ENCODE measurements at regions not wholly inside any gene's neighbourhood (a gene's known extent, or its start where the extent isn't known, plus 50 kb on each side); places are given as distances from the start of the nearest gene placed in this dataset.

DNA sequence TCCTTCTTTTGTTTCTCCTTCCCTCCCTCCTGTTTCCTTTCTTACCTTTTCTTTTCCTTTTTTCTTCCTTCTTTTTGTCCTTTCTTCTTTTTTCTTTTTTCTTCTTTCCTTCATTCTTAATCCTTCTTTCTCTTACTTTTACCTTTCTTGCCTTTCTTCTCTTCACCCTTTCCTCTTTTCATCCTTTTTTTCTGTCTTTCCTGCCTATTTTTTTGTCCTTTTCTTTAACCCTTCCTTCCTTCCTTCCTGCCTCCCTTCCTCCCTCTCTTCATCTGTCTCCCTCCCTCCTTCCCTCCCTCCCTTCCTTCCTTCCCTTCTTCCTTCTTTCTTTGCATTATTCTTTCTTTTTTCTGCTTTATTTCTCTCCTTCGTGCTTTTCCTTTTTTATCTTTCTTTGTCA lies 160.7 kb downstream of the AXIN2 start:
- TF ChIP-seq, protein P1, sequence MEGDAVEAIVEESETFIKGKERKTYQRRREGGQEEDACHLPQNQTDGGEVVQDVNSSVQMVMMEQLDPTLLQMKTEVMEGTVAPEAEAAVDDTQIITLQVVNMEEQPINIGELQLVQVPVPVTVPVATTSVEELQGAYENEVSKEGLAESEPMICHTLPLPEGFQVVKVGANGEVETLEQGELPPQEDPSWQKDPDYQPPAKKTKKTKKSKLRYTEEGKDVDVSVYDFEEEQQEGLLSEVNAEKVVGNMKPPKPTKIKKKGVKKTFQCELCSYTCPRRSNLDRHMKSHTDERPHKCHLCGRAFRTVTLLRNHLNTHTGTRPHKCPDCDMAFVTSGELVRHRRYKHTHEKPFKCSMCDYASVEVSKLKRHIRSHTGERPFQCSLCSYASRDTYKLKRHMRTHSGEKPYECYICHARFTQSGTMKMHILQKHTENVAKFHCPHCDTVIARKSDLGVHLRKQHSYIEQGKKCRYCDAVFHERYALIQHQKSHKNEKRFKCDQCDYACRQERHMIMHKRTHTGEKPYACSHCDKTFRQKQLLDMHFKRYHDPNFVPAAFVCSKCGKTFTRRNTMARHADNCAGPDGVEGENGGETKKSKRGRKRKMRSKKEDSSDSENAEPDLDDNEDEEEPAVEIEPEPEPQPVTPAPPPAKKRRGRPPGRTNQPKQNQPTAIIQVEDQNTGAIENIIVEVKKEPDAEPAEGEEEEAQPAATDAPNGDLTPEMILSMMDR (IDR thresholded peaks at IDR 0.05): no peak
- TF ChIP-seq POLR2A (IDR thresholded peaks at IDR 0.05) (no peak), POLR2AphosphoS5 (IDR thresholded peaks at IDR 0.05) (no peak)
